Myocyte (in vitro differentiated cells): ENCODE measurements at regions not wholly inside any gene's neighbourhood (a gene's known extent, or its start where the extent isn't known, plus 50 kb on each side); places are given as distances from the start of the nearest gene placed in this dataset.

Experiments used
- DNase-seq: peaks from one replicate; pipeline ENCODE4 v3.0.0-alpha.2; 2012; ENCODE audit warnings: low read depth

- DNase-seq, result no peak
Observed at GRCh38 chr5:23579566-23579965, 72.2 kb downstream of the PRDM9 start.

GRCh38 chr5:23583081-23583480 lies 75.7 kb downstream of the PRDM9 start:
- no peak for DNase-seq

GRCh38 chr5:23588841-23589326 lies 81.5 kb downstream of the PRDM9 start:
- no peak for DNase-seq

- DNase-seq, result no peak
Observed at GRCh38 chr5:23591250-23591649, 83.8 kb downstream of the PRDM9 start.

- DNase-seq, result no peak
Observed at GRCh38 chr5:23606927-23607326, 99.5 kb downstream of the PRDM9 start.

GRCh38 chr5:23612701-23613100 lies 105.3 kb downstream of the PRDM9 start:
- DNase-seq, result no peak

- no peak for DNase-seq
Observed at GRCh38 chr5:23613566-23613965, 106.2 kb downstream of the PRDM9 start.

GRCh38 chr5:23614422-23614821 lies 107.0 kb downstream of the PRDM9 start:
- no peak for DNase-seq

- DNase-seq, result no peak
Observed at GRCh38 chr5:23626961-23627360, 119.6 kb downstream of the PRDM9 start.

- DNase-seq, result no peak
Observed at GRCh38 chr5:23627976-23628375, 120.6 kb downstream of the PRDM9 start.

- no peak for DNase-seq
Observed at GRCh38 chr5:23629396-23629795, 122.0 kb downstream of the PRDM9 start.

- DNase-seq, result no peak
Observed at GRCh38 chr5:23631302-23632045, 124.1 kb downstream of the PRDM9 start.

GRCh38 chr5:23635938-23636337 lies 128.5 kb downstream of the PRDM9 start:
- DNase-seq, result no peak

GRCh38 chr5:23639326-23639725 lies 131.9 kb downstream of the PRDM9 start:
- no peak for DNase-seq

- DNase-seq, result no peak
Observed at GRCh38 chr5:23648656-23649055, 141.2 kb downstream of the PRDM9 start.

GRCh38 chr5:23649594-23649993 lies 142.2 kb downstream of the PRDM9 start:
- no peak for DNase-seq

- no peak for DNase-seq
Observed at GRCh38 chr5:23655674-23656073, 148.3 kb downstream of the PRDM9 start.

- no peak for DNase-seq
Observed at GRCh38 chr5:23675456-23675855, 168.0 kb downstream of the PRDM9 start.

GRCh38 chr5:23677996-23678395 lies 170.6 kb downstream of the PRDM9 start:
- no peak for DNase-seq

- DNase-seq, result no peak
Observed at GRCh38 chr5:23684103-23684502, 176.7 kb downstream of the PRDM9 start.

GRCh38 chr5:23703940-23704855 lies 196.8 kb downstream of the PRDM9 start:
- DNase-seq, result no peak

- DNase-seq, result no peak
Observed at GRCh38 chr5:23717486-23717885, 210.1 kb downstream of the PRDM9 start.
